IPS-18c (cell line): ENCODE measurements at regions not wholly inside any gene's neighbourhood (a gene's known extent, or its start where the extent isn't known, plus 50 kb on each side); places are given as distances from the start of the nearest gene placed in this dataset.

ENCODE experiments used
- H3K4me3 ChIP-seq: 2 replicates; pipeline ENCODE4 v1.7.0; 2013; ENCODE audit warnings: low read depth, mild to moderate bottlenecking, low read length, moderate library complexity; ENCODE audit not compliant: insufficient read depth
- H3K9me3 ChIP-seq: one replicate; pipeline ENCODE4 v1.6.1; 2013; ENCODE audit warnings: mild to moderate bottlenecking, low read length, moderate library complexity; ENCODE audit not compliant: control insufficient read depth, insufficient read depth

GRCh38 chr4:8939840-8940742, 68.5 kb upstream of the HMX1 start:
- no peak overlapping the region for H3K4me3 ChIP-seq
- H3K9me3 ChIP-seq, result no peaks in the 10 kb centered on the region

DNA sequence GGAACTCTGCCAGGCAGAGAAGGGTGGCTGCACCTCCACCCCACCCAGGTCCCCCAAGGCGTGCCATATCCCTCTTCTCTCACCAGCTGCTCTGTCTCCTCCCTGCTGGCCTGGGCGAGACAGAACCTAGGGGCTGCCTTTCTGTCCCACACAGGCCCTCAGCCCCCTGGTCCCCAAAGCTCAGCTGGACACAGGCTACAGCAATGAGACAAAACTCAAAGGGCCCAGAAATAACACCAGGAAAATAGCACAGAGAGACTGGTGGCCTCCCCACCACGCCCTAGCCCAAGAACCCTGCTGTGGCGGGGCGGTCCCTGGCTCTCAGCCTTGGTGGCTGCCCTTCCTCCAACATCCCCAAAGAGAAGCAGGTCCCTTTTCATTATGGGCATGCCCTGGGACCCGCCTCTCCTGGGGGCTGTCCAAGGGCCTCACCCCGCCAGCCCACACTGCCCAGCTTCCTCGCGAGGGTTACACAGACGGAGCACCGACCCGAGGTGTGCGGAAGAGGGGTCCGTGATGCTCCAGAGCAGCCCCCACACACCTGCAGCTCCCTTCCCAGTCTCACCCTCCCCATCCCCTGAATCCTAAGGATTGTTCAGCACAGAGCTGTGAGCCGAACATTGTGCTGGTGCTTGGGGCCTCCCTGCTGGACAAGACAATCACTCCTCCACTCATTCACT, 67.7 kb upstream of the HMX1 start:
- no peaks in the 10 kb centered on the region for H3K9me3 ChIP-seq
- H3K4me3 ChIP-seq, result no peak overlapping the region

- Histone ChIP-seq H3K9me3 (peaks cover 2% of the 10 kb centered on the region), H3K4me3 (no peak overlapping the region)
These were observed 67.0 kb upstream of the HMX1 start for GRCh38 chr4:8938623-8939022.

GRCh38 chr4:8938137-8938536, 66.5 kb upstream of the HMX1 start:
- H3K4me3 ChIP-seq, result no peak overlapping the region
- H3K9me3 ChIP-seq, result peaks cover 2% of the 10 kb centered on the region

DNA sequence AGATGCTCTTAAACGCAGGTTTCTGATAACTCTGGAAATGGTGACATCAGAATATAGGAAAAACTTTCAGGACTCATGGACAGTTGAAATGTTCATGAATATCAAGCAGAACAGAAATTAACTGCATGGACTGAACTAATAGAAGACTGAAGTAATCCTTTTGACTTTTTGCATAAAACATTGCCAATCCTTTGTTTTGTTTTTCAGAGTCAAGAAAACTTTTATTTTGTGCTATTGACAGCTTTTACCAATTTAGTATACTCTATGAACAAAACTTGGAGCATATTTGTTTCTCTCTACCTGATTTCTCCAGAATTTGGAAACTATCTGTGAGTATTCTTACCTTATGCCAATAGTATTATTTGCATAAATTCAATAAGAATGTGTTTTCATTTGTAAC, 61.2 kb upstream of the HMX1 start:
- H3K9me3 ChIP-seq, result peaks cover 5% of the 10 kb centered on the region
- H3K4me3 ChIP-seq, result no peak overlapping the region

- no peak overlapping the region for H3K4me3 ChIP-seq
- peaks cover 3% of the 10 kb centered on the region for H3K9me3 ChIP-seq
These were observed 56.4 kb upstream of the HMX1 start for GRCh38 chr4:8928074-8928473.

DNA sequence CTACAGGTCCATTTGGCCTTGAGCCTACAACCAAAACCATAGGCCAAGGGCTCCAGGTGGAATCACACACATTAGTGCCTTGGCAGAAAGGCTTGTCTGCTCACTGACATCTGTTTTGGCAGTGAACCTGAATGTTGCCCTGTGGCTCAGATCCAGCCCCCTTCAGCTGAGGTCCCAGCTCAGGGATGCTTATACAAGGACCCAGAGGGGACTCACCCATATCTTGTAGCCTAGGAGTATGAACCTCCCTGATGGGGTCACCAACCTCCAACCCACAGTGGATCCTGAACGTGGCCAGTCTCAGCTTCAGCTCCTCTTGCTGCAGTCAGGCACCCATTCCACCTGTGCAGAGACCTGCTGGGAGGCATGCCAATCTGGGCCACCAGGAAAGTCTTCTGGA, 50.8 kb upstream of the HMX1 start:
- Histone ChIP-seq H3K4me3 (no peak overlapping the region), H3K9me3 (no peaks in the 10 kb centered on the region)

DNA sequence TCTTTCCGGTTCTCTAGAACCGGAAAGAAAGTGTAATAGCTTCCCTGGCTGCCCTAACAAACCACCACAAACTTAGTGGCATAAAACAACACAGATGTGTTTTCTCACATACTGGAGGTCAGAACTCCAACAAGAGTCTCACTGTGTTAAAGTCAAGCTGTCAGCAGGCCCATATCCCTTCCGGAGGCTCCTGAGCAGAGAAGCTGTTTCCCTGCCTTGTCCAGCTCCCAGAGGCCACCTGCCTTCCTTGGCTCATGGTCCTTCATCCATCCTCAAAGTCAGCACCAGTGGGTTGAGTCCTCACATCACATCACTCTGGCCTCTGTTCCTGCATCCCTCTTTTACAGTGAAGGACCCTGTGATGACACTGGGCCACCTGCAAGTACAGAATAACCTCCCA, 49.8 kb upstream of the HMX1 start:
- Histone ChIP-seq H3K9me3 (no peaks in the 10 kb centered on the region), H3K4me3 (no peak overlapping the region)
